ENCODE measurements at regions not wholly inside any gene's neighbourhood (a gene's known extent, or its start where the extent isn't known, plus 50 kb on each side); places are given as distances from the start of the nearest gene placed in this dataset.
"Not testable (repeated sequence)": the region's sequence is repeated elsewhere in the genome, so short reads cannot be mapped to it uniquely, and the experiment has no call there.

- no peak for DNase-seq
These were observed 365.7 kb upstream of the MAF start for GRCh38 chr16:79966226-79966625.

- no peak for DNase-seq
These were observed 365.2 kb upstream of the MAF start for GRCh38 chr16:79965718-79966117.

GRCh38 chr16:79964104-79964503 lies 363.6 kb upstream of the MAF start:
- DNase-seq: no peak

- no peak for DNase-seq
These were observed 362.4 kb upstream of the MAF start for GRCh38 chr16:79962962-79963361.

- DNase-seq: no peak
These were observed 358.7 kb upstream of the MAF start for GRCh38 chr16:79959226-79959625.

GRCh38 chr16:79954921-79955705 lies 354.6 kb upstream of the MAF start:
- DNase-seq: no peak

GRCh38 chr16:79950932-79951719 lies 350.6 kb upstream of the MAF start:
- DNase-seq: no peak

GRCh38 chr16:79949417-79949816 lies 348.9 kb upstream of the MAF start:
- DNase-seq: no peak

- no peak for DNase-seq
These were observed 347.2 kb upstream of the MAF start for GRCh38 chr16:79947771-79948170.

- DNase-seq: no peak
These were observed 345.7 kb upstream of the MAF start for GRCh38 chr16:79946252-79946651.

- no peak for DNase-seq
These were observed 343.2 kb upstream of the MAF start for GRCh38 chr16:79943736-79944135.

- no peak for DNase-seq
These were observed 338.0 kb upstream of the MAF start for GRCh38 chr16:79938575-79938974.

GRCh38 chr16:79937671-79938070 lies 337.1 kb upstream of the MAF start:
- DNase-seq: not testable (repeated sequence)

GRCh38 chr16:79933603-79934002 lies 333.1 kb upstream of the MAF start:
- no peak for DNase-seq

- no peak for DNase-seq
These were observed 332.0 kb upstream of the MAF start for GRCh38 chr16:79932572-79932971.

GRCh38 chr16:79931721-79932120 lies 331.2 kb upstream of the MAF start:
- DNase-seq: no peak

- DNase-seq: no peak
These were observed 328.9 kb upstream of the MAF start for GRCh38 chr16:79929260-79929965.

- DNase-seq: no peak
These were observed 327.8 kb upstream of the MAF start for GRCh38 chr16:79928142-79928873.

GRCh38 chr16:79926451-79927205 lies 326.1 kb upstream of the MAF start:
- DNase-seq: no peak

GRCh38 chr16:79923431-79923830 lies 322.9 kb upstream of the MAF start:
- no peak for DNase-seq

GRCh38 chr16:79920685-79921084 lies 320.1 kb upstream of the MAF start:
- no peak for DNase-seq

- no peak for DNase-seq
These were observed 318.4 kb upstream of the MAF start for GRCh38 chr16:79918916-79919315.
